GM12874 (cell line): ENCODE measurements at regions not wholly inside any gene's neighbourhood (a gene's known extent, or its start where the extent isn't known, plus 50 kb on each side); places are given as distances from the start of the nearest gene placed in this dataset.

Source experiments
- TF ChIP-seq, protein P1 (sequence below): IDR thresholded peaks from 2 replicates; pipeline ENCODE4 v1.5.1; 2011; ENCODE audit warnings: low read depth, mild to moderate bottlenecking, control low read depth, low read length, moderate library complexity; ENCODE audit not compliant: insufficient read depth

DNA sequence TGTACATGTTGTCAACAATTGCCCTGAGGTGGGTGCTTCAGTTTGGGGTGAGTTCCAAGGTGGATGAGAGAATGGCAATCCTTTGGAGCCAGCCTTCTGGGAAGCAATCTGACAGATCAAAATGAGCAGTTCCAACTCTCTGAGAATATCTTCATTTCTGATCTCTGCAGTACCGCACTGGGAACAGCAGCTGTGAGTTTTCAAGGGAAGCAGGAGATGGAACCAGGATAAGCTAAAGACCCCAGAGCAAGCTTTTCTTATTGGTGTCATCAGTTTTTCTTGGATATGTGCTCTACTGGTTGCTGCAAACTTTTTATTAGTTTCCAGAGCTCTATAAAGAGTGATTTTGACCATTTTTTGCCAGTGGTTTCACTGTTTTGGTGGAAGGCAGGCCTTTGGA, 94.7 kb downstream of the KCNJ12 start:
- TF ChIP-seq, protein P1, sequence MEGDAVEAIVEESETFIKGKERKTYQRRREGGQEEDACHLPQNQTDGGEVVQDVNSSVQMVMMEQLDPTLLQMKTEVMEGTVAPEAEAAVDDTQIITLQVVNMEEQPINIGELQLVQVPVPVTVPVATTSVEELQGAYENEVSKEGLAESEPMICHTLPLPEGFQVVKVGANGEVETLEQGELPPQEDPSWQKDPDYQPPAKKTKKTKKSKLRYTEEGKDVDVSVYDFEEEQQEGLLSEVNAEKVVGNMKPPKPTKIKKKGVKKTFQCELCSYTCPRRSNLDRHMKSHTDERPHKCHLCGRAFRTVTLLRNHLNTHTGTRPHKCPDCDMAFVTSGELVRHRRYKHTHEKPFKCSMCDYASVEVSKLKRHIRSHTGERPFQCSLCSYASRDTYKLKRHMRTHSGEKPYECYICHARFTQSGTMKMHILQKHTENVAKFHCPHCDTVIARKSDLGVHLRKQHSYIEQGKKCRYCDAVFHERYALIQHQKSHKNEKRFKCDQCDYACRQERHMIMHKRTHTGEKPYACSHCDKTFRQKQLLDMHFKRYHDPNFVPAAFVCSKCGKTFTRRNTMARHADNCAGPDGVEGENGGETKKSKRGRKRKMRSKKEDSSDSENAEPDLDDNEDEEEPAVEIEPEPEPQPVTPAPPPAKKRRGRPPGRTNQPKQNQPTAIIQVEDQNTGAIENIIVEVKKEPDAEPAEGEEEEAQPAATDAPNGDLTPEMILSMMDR: no peak

DNA sequence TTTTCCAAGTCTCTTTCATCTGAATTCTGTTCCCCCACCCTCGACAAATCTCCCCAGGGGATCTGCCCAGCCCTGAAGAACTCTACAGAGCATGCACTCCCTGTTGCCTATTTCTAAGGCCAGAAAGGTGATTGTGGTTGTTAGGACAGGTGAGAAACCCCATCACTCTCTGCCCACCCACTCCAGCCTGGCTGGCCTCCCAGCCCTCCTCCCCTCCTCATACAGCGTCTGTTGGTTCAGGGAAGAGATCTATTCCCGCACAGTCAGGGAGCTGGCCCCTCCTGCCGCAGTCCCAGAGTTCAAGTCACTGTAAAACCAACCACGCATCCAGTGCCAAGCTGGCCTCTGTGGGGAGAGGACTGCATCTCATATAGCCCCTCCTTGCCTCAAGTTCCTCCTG, 98.7 kb downstream of the KCNJ12 start:
- TF ChIP-seq, protein P1: no peak

DNA sequence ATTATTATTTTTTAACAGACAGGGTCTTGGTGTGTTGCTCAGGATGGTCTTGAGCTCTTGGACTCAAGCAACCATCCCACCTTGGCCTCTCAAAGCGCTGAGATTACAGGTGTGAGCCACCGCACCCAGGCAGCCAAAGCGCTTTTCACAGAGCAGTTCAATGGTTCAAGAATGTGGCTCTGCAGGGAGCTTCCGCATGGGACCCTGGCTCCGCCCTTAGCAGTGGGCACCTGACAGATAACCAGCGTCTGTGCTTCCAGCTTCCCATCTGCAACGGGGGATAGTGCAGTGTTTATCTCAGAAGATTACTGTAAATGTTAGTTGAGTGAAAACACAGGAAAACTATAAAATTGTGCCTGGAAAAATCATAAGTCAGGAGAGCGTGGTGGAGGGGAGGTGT, 99.4 kb downstream of the KCNJ12 start:
- TF ChIP-seq, protein P1: no peak

DNA sequence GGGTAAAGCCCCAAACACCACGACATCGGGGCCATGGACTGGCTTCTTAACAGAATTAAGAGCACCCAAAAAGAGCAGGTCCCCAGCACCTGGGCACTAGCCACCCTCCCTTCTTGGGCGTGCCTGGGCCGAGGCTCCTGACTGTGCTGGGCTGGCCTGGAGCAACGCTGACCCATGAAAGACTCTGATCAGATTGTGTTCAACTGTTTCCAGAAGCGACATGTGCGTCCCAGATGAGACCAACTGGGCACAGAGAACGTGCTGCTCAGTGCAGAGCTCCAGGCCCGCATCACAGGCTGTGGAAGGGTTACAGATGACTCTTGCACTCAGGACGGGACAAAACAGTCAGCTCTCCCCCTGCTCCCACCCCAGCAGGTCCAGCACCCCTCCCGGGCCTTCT, 100.7 kb downstream of the KCNJ12 start:
- TF ChIP-seq, protein P1: no peak

DNA sequence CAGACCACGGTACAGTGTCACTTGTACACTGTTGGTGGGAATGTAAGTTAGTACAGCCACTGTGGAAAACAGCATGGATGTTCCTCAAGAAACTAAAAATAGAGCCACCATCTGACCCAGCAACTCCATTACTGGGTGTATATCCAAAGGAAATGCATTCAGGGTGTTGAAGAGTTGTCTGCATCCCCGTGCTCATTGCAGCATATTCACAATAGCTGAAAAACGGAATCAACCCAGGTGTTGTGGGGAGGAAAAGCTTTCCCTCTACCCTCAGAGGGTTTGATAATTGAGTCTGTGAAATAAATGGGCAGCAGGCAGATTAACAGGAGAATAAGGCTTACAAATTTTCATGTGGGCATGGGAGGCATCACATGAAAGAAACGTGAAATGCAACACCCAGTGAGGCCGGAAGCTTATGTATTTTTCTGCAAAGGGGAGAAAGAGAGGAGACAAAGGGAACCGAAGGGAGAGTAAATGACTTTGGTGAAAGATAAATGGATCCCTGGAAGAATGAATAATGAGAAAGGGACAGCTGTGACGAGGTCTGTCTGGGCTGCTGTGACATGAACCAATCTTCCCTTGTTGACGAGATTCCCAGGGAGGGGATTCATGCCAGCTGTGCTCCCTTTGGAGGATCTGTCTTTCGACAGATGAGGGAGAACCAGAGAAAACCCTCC, 106.2 kb downstream of the KCNJ12 start:
- TF ChIP-seq, protein P1: no peak

DNA sequence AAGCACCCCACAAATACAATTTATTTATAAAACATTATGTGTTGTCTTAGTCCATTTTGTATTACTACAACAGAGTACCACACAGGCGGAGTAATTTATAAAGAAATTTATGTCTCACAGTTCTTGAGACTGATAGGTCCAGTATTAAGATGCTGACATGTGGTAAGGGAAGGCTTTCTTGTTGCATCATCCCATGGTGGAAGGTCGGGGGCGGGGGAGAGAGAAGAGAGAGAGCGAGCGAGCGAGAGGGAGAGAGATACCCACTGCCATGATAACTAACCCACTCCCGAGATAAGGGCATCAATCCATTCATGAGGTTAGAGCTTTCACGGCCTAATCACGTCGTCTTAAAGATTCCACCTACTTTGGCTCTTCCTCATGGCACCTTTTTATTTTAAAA, 117.8 kb downstream of the KCNJ12 start:
- TF ChIP-seq, protein P1: no peak

DNA sequence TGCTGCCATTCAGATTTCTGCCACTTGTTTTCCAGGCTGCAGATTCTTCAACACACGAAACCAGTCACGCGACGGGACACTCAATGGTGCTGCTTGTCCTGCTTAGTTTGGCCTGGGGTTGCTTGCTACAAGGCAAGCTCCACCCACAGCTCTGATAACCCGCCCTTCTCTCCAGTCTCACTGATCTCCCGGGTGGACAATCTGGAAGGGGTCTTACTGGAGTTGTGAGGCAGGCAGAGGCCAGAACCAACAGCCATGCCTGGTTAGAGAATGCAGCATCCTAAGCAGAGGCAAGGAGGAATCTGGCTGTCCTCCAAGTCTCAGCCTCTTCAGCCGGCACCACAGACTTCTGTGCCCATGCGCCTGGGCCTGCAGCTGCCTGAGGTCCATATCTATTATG, 119.1 kb downstream of the KCNJ12 start:
- TF ChIP-seq, protein P1: no peak
